ENCODE measurements at regions not wholly inside any gene's neighbourhood (a gene's known extent, or its start where the extent isn't known, plus 50 kb on each side); places are given as distances from the start of the nearest gene placed in this dataset.
A peak's percentile ranks its signal among the peaks of the same experiment; 100 is the strongest.

- FAIRE-seq (no peak), ATAC-seq (no peak), DNase-seq (ENCODE audit: extremely low read depth in 1 of 4, low spot score in 3 of 4) (no peak)
- no peaks in the 10 kb centered on the region for H3K36me3 ChIP-seq (ENCODE audit: control insufficient read depth, insufficient read depth, low read length)
- no TSS peak for BruUV-seq (replicated peaks)
- in situ Hi-C loops (cut with MboI): no loop called here
- WGBS (ENCODE audit: insufficient coverage, low coverage, missing lambda C conversion rate): 0% methylated on average over 3 of the region's 3 CpGs
- no peak overlapping the region for H2AFZ ChIP-seq (ENCODE audit: low read depth, low read length)
- POLR2A ChIA-PET: interaction anchor here (0.6 kb wide), 1 partner anchor 1155 kb away, joined by 5 read pairs; no protein-coding TSS in a partner anchor
- intact Hi-C loops (cut with micrococcal nuclease): no loop called here
- TF ChIP-seq CEBPG (CRISPR knock-in tag; IDR thresholded peaks at IDR 0.05): no peak
- TF ChIP-seq CEBPG (tag; conservative IDR thresholded peaks at IDR 0.05 in 1 of 2, IDR thresholded peaks at IDR 0.05 in 1 of 2): 0 out of 4 replicates have a peak, but pooled peaks of 1 of the 2 experiments have one; percentile 25
- no peak for TF ChIP-seq NFXL1 (CRISPR knock-in tag; IDR thresholded peaks at IDR 0.05)
- H3K4me3 ChIP-seq: no peak overlapping the region
- H4K20me1 ChIP-seq (replicated peaks; ENCODE audit: control insufficient read depth, insufficient read depth, low read length): no peaks in the 10 kb centered on the region
- CTCF ChIA-PET (ENCODE audit: low intra/inter-chr PET ratio): no interaction called here
- H3K4me1 ChIP-seq (replicated peaks in 1 of 2; ENCODE audit: control insufficient read depth in 2 of 2, insufficient read depth in 2 of 2, low read length in 2 of 2): peaks cover 0 to 2% of the 10 kb centered on the region in 2 experiments; a peak in 2 of 5 replicates
- no peak overlapping the region for H3K4me2 ChIP-seq (ENCODE audit: insufficient read depth, low read length)
- no peaks in the 10 kb centered on the region for H3K79me2 ChIP-seq (ENCODE audit: control insufficient read depth, insufficient read depth, low read length)
- H3K9ac ChIP-seq (ENCODE audit: insufficient read depth in 1 of 2, low read depth in 2 of 2, low read length in 2 of 2): no peak overlapping the region
- H3K27ac ChIP-seq (ENCODE audit: extremely low read depth, low read depth, low read length): no peak overlapping the region
- no peaks in the 10 kb centered on the region for H3K9me1 ChIP-seq (ENCODE audit: control insufficient read depth, insufficient read depth, low read length)
- no peaks in the 10 kb centered on the region for H3K27me3 ChIP-seq (ENCODE audit: control insufficient read depth in 2 of 2, insufficient read depth in 2 of 2, low read length in 2 of 2)
- H3K9me3 ChIP-seq (replicated peaks; ENCODE audit: control insufficient read depth, insufficient read depth, low read depth, low read length): no peaks in the 10 kb centered on the region
Measured at GRCh38 chr3:16658925-16659793, 53.9 kb upstream of the DAZL start.

Measured in K562 (cell line).